K562 (cell line): ENCODE measurements at regions not wholly inside any gene's neighbourhood (a gene's known extent, or its start where the extent isn't known, plus 50 kb on each side); places are given as distances from the start of the nearest gene placed in this dataset.

Source experiments
- MAZ ChIP-seq, 2 experiments: fragments of 450-650 bp in 1 of 2; sonication (generic) in 1 of 2; formaldehyde crosslinking; IDR thresholded peaks in 1 of 2; conservative IDR thresholded peaks in 1 of 2; 2 replicates each; pipeline versions ENCODE4 v1.4.0 to v1.5.0; 2020; ENCODE audit warnings: mild to moderate bottlenecking in 1 of 2, missing genetic modification reagents in 1 of 2
- NONO ChIP-seq, 2 experiments: fragments of 200-400 bp in 1 of 2; fragments of 450-650 bp in 1 of 2; formaldehyde crosslinking in 1 of 2; IDR thresholded peaks; 2 replicates each; pipeline ENCODE4 v1.6.1; 2017; ENCODE audit warnings: low read depth in 2 of 2, mild to moderate bottlenecking in 2 of 2, moderate library complexity in 2 of 2, low read length in 1 of 2
- POLR2A ChIP-seq: fragments of 450-650 bp; conservative IDR thresholded peaks from 2 replicates; pipeline ENCODE4 v1.6.1; 2016
- RCOR1 ChIP-seq, 2 experiments: IDR thresholded peaks; 2 replicates each; pipeline ENCODE4 v1.6.1; 2012; ENCODE audit warnings: low read depth in 2 of 2, low read length in 2 of 2, borderline replicate concordance in 1 of 2, improper control_type of control experiment in 1 of 2
- SMARCC2 ChIP-seq: fragments of 450-650 bp; IDR thresholded peaks from 2 replicates; pipeline ENCODE4 v1.6.1; 2017; ENCODE audit warnings: antibody characterized with exemption, moderate library complexity, mild to moderate bottlenecking, low read depth
- TEAD1 ChIP-seq, 2 experiments: fragments of 450-650 bp in 1 of 2; sonication (generic) in 1 of 2; formaldehyde crosslinking; IDR thresholded peaks; 2 replicates each; pipeline versions ENCODE4 v1.4.0 to v1.8.0; 2020 to 2022; ENCODE audit warnings: mild to moderate bottlenecking in 2 of 2, missing genetic modification reagents in 1 of 2
- ZNF146 ChIP-seq: IDR thresholded peaks from one replicate; pipeline ENCODE4 v1.6.1; 2018; ENCODE audit warnings: missing compliant biosample characterization; ENCODE audit not compliant: unreplicated experiment
- ZNF224 ChIP-seq: sonication (generic); formaldehyde crosslinking; IDR thresholded peaks from 2 replicates; pipeline ENCODE4 v1.8.0; 2022; ENCODE audit warnings: mild to moderate bottlenecking, missing genetic modification reagents
- ZNF561 ChIP-seq: fragments of 450-650 bp; formaldehyde crosslinking; conservative IDR thresholded peaks from 2 replicates; pipeline ENCODE4 v1.4.0; 2020; ENCODE audit warnings: mild to moderate bottlenecking, moderate library complexity
- TF ChIP-seq, protein P1 (sequence below): fragments of 200-800 bp; sonication (Bioruptor generic); IDR thresholded peaks from 2 replicates; pipeline ENCODE4 v1.6.1; 2017; ENCODE audit warnings: missing genetic modification characterization, missing compliant biosample characterization
- TF ChIP-seq, protein P2 (sequence below), 3 experiments: IDR thresholded peaks in 2 of 3; conservative IDR thresholded peaks in 1 of 3; 2 replicates each; pipeline ENCODE4 v1.5.1; 2011 to 2012; ENCODE audit warnings: low read length in 3 of 3, mild to moderate bottlenecking in 3 of 3, control low read depth in 2 of 3, improper control_type of control experiment in 1 of 3, inconsistent platforms in 1 of 3, low read depth in 1 of 3, mixed read lengths in 1 of 3, moderate library complexity in 1 of 3; ENCODE audit not compliant: insufficient read depth in 2 of 3

DNA sequence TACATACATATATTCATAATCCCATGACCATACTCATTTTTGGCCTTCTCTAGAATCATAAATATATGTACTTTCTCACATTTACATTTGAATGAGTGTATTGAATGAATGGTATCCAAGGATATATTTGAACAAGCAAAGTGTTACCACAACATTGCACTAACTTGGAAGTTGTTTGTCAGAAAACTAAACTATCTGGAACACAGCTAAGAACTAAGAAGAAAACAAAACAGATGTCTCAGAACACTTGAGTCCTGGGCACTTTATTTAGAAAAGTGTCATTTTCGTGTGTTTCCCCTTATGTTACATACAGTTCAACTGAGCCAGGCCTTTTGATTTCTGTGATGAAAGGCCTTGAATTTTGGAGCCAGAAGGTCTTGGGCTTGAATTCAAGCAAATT is 466.7 kb upstream of the FAT1 start:
- TF ChIP-seq, protein P1, sequence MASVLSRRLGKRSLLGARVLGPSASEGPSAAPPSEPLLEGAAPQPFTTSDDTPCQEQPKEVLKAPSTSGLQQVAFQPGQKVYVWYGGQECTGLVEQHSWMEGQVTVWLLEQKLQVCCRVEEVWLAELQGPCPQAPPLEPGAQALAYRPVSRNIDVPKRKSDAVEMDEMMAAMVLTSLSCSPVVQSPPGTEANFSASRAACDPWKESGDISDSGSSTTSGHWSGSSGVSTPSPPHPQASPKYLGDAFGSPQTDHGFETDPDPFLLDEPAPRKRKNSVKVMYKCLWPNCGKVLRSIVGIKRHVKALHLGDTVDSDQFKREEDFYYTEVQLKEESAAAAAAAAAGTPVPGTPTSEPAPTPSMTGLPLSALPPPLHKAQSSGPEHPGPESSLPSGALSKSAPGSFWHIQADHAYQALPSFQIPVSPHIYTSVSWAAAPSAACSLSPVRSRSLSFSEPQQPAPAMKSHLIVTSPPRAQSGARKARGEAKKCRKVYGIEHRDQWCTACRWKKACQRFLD, result no peak
- TF ChIP-seq ZNF224 (no peak), TEAD1 (CRISPR knock-in tag; IDR thresholded peaks at IDR 0.05) (no peak), NONO (IDR thresholded peaks at IDR 0.05; ENCODE audit: low read depth in 2 of 2, low read length in 1 of 2) (no peak), POLR2A (no peak), ZNF561 (CRISPR knock-in tag) (no peak), SMARCC2 (no peak), ZNF146 (CRISPR knock-in tag) (no peak), MAZ (CRISPR knock-in tag; conservative IDR thresholded peaks at IDR 0.05 in 1 of 2, IDR thresholded peaks at IDR 0.05 in 1 of 2) (no peak), RCOR1 (IDR thresholded peaks at IDR 0.05; ENCODE audit: borderline replicate concordance in 1 of 2, low read depth in 2 of 2, low read length in 2 of 2) (no peak)
- TF ChIP-seq, protein P2, sequence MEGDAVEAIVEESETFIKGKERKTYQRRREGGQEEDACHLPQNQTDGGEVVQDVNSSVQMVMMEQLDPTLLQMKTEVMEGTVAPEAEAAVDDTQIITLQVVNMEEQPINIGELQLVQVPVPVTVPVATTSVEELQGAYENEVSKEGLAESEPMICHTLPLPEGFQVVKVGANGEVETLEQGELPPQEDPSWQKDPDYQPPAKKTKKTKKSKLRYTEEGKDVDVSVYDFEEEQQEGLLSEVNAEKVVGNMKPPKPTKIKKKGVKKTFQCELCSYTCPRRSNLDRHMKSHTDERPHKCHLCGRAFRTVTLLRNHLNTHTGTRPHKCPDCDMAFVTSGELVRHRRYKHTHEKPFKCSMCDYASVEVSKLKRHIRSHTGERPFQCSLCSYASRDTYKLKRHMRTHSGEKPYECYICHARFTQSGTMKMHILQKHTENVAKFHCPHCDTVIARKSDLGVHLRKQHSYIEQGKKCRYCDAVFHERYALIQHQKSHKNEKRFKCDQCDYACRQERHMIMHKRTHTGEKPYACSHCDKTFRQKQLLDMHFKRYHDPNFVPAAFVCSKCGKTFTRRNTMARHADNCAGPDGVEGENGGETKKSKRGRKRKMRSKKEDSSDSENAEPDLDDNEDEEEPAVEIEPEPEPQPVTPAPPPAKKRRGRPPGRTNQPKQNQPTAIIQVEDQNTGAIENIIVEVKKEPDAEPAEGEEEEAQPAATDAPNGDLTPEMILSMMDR (IDR thresholded peaks at IDR 0.05 in 2 of 3, conservative IDR thresholded peaks at IDR 0.05 in 1 of 3; ENCODE audit: insufficient read depth in 2 of 3, low read depth in 1 of 3, low read length in 3 of 3), result no peak
